Muscle layer of colon (tissue), 2 donors: ENCODE measurements at regions not wholly inside any gene's neighbourhood (a gene's known extent, or its start where the extent isn't known, plus 50 kb on each side); places are given as distances from the start of the nearest gene placed in this dataset.
A peak's percentile ranks its signal among the peaks of the same experiment; 100 is the strongest.

Source experiments
- H3K27ac ChIP-seq: one replicate; pipeline ENCODE4 v1.7.0; 2013; ENCODE audit warnings: low read depth, mild to moderate bottlenecking, low read length, moderate library complexity
- H3K27me3 ChIP-seq, 2 donors: one replicate each; pipeline ENCODE4 v1.7.0; 2013; ENCODE audit warnings: low read length in 2 of 2, mild to moderate bottlenecking in 2 of 2; ENCODE audit not compliant: insufficient read depth in 2 of 2, control insufficient read depth in 1 of 2
- H3K36me3 ChIP-seq: one replicate; pipeline ENCODE4 v1.7.0; 2013; ENCODE audit warnings: mild to moderate bottlenecking, low read length; ENCODE audit not compliant: insufficient read depth
- H3K4me1 ChIP-seq: one replicate; pipeline ENCODE4 v1.7.0; 2013; ENCODE audit warnings: mild to moderate bottlenecking, low read length; ENCODE audit not compliant: insufficient read depth
- H3K4me3 ChIP-seq, 2 donors: one replicate each; pipeline ENCODE4 v1.7.0; 2013; ENCODE audit warnings: low read length in 2 of 2, low read depth in 1 of 2, mild to moderate bottlenecking in 1 of 2, moderate library complexity in 1 of 2
- H3K9ac ChIP-seq: one replicate; pipeline ENCODE4 v1.7.0; 2013; ENCODE audit warnings: low read length
- H3K9me3 ChIP-seq: one replicate; pipeline ENCODE4 v1.7.0; 2013; ENCODE audit warnings: mild to moderate bottlenecking, low read length
- donor health status: abdominal sarcoma.
- donor health status: Adenocarcinoma of cecum.

- Histone ChIP-seq H3K9ac (no peak overlapping the region), H3K27me3 (no peaks in the 10 kb centered on the region), H3K4me3 (no peak overlapping the region), H3K36me3 (no peaks in the 10 kb centered on the region), H3K9me3 (no peaks in the 10 kb centered on the region), H3K27ac (no peak overlapping the region), H3K4me1 (no peaks in the 10 kb centered on the region)
Measured at GRCh38 chr10:36198322-36198721, 556.2 kb upstream of the FZD8 start.

- Histone ChIP-seq H3K27me3 (no peaks in the 10 kb centered on the region), H3K27ac (no peak overlapping the region), H3K4me1 (no peaks in the 10 kb centered on the region), H3K4me3 (no peak overlapping the region), H3K36me3 (no peaks in the 10 kb centered on the region), H3K9me3 (peaks cover 4% of the 10 kb centered on the region), H3K9ac (no peak overlapping the region)
Measured at GRCh38 chr10:36195364-36195763, 553.3 kb upstream of the FZD8 start.

GRCh38 chr10:36194276-36194675 lies 552.2 kb upstream of the FZD8 start:
- H3K9ac ChIP-seq = no peak overlapping the region
- H3K27ac ChIP-seq = no peak overlapping the region
- H3K36me3 ChIP-seq = no peaks in the 10 kb centered on the region
- no peaks in the 10 kb centered on the region for H3K4me1 ChIP-seq
- no peak overlapping the region for H3K4me3 ChIP-seq
- no peaks in the 10 kb centered on the region for H3K27me3 ChIP-seq
- peaks cover 4% of the 10 kb centered on the region for H3K9me3 ChIP-seq

GRCh38 chr10:36191009-36191408 lies 548.9 kb upstream of the FZD8 start:
- Histone ChIP-seq H3K9ac (no peak overlapping the region), H3K4me1 (peaks cover 7% of the 10 kb centered on the region), H3K4me3 (no peak overlapping the region), H3K36me3 (no peaks in the 10 kb centered on the region), H3K9me3 (peaks cover 4% of the 10 kb centered on the region), H3K27ac (no peak overlapping the region), H3K27me3 (no peaks in the 10 kb centered on the region)

GRCh38 chr10:36188461-36188860 lies 546.4 kb upstream of the FZD8 start:
- peaks cover 4% of the 10 kb centered on the region for H3K9me3 ChIP-seq
- H3K9ac ChIP-seq = no peak overlapping the region
- H3K4me1 ChIP-seq = peaks cover 7% of the 10 kb centered on the region
- H3K27ac ChIP-seq = no peak overlapping the region
- H3K36me3 ChIP-seq = no peaks in the 10 kb centered on the region
- H3K27me3 ChIP-seq = no peaks in the 10 kb centered on the region
- no peak overlapping the region for H3K4me3 ChIP-seq

- Histone ChIP-seq H3K9me3 (peaks cover 4% of the 10 kb centered on the region), H3K4me3 (peak overlapping the region in 1 of 2 donors; percentile 2)
Measured at GRCh38 chr10:36188080-36188453, 546.0 kb upstream of the FZD8 start.

GRCh38 chr10:36187380-36188079 lies 545.4 kb upstream of the FZD8 start:
- H3K27me3 ChIP-seq = no peaks in the 10 kb centered on the region
- peak overlapping the region in 1 of 2 donors; percentile 2 for H3K4me3 ChIP-seq
- H3K36me3 ChIP-seq = no peaks in the 10 kb centered on the region
- peaks cover 4% of the 10 kb centered on the region for H3K9me3 ChIP-seq
- H3K4me1 ChIP-seq = peaks cover 11% of the 10 kb centered on the region
- no peak overlapping the region for H3K9ac ChIP-seq
- H3K27ac ChIP-seq = no peak overlapping the region

More at GRCh38 chr10:36188080-36188453, 546.0 kb upstream of the FZD8 start:
- no peak overlapping the region for H3K27ac ChIP-seq
- H3K36me3 ChIP-seq = no peaks in the 10 kb centered on the region
- peaks cover 7% of the 10 kb centered on the region for H3K4me1 ChIP-seq
- no peak overlapping the region for H3K9ac ChIP-seq
- H3K27me3 ChIP-seq = no peaks in the 10 kb centered on the region

GRCh38 chr10:36185097-36185496 lies 543.0 kb upstream of the FZD8 start:
- H3K4me1 ChIP-seq = peaks cover 12% of the 10 kb centered on the region
- H3K9ac ChIP-seq = no peak overlapping the region
- H3K4me3 ChIP-seq = no peak overlapping the region
- no peaks in the 10 kb centered on the region for H3K36me3 ChIP-seq
- H3K27ac ChIP-seq = no peak overlapping the region
- H3K9me3 ChIP-seq = no peaks in the 10 kb centered on the region
- no peaks in the 10 kb centered on the region for H3K27me3 ChIP-seq

- no peaks in the 10 kb centered on the region for H3K27me3 ChIP-seq
- H3K9ac ChIP-seq = no peak overlapping the region
- H3K4me3 ChIP-seq = no peak overlapping the region
- H3K4me1 ChIP-seq = peaks cover 12% of the 10 kb centered on the region
- H3K9me3 ChIP-seq = no peaks in the 10 kb centered on the region
- H3K27ac ChIP-seq = no peak overlapping the region
- no peaks in the 10 kb centered on the region for H3K36me3 ChIP-seq
Measured at GRCh38 chr10:36183726-36184125, 541.6 kb upstream of the FZD8 start.

GRCh38 chr10:36183056-36183455 lies 541.0 kb upstream of the FZD8 start:
- Histone ChIP-seq H3K27me3 (no peaks in the 10 kb centered on the region), H3K9me3 (no peaks in the 10 kb centered on the region), H3K9ac (no peak overlapping the region), H3K36me3 (no peaks in the 10 kb centered on the region), H3K4me1 (peaks cover 6% of the 10 kb centered on the region), H3K27ac (no peak overlapping the region), H3K4me3 (no peak overlapping the region)

- Histone ChIP-seq H3K4me3 (no peak overlapping the region), H3K9ac (no peak overlapping the region), H3K4me1 (peaks cover 5% of the 10 kb centered on the region), H3K27me3 (no peaks in the 10 kb centered on the region), H3K27ac (no peak overlapping the region), H3K36me3 (no peaks in the 10 kb centered on the region), H3K9me3 (no peaks in the 10 kb centered on the region)
Measured at GRCh38 chr10:36182606-36183005, 540.5 kb upstream of the FZD8 start.

- H3K27me3 ChIP-seq = no peaks in the 10 kb centered on the region
- peaks cover 5% of the 10 kb centered on the region for H3K4me1 ChIP-seq
- no peaks in the 10 kb centered on the region for H3K36me3 ChIP-seq
- H3K9ac ChIP-seq = no peak overlapping the region
- no peak overlapping the region for H3K4me3 ChIP-seq
- no peak overlapping the region for H3K27ac ChIP-seq
- no peaks in the 10 kb centered on the region for H3K9me3 ChIP-seq
Measured at GRCh38 chr10:36182179-36182566, 540.1 kb upstream of the FZD8 start.
